Fibroblast of lung (primary cell): ENCODE measurements at regions not wholly inside any gene's neighbourhood (a gene's known extent, or its start where the extent isn't known, plus 50 kb on each side); places are given as distances from the start of the nearest gene placed in this dataset.

ENCODE experiments used
- DNase-seq, 2 donors: peaks; one replicate each; pipeline versions ENCODE4 v3.0.0 to v3.0.0-alpha.2; 2010; ENCODE audit warnings: low read depth in 2 of 2
- H2AFZ ChIP-seq: 2 replicates; pipeline ENCODE4 v1.5.1; 2012; ENCODE audit warnings: low read length, control low read depth, inconsistent platforms
- H3K27ac ChIP-seq: 2 replicates; pipeline ENCODE4 v1.5.1; 2011; ENCODE audit warnings: low read length, control low read depth; ENCODE audit not compliant: insufficient read depth
- H3K27me3 ChIP-seq: 2 replicates; pipeline ENCODE4 v1.5.1; 2011; ENCODE audit warnings: mild to moderate bottlenecking, low read length; ENCODE audit not compliant: control insufficient read depth, insufficient read depth
- H3K36me3 ChIP-seq: 2 replicates; pipeline ENCODE4 v1.5.1; 2011; ENCODE audit warnings: low read length; ENCODE audit not compliant: control insufficient read depth, insufficient read depth
- H3K4me1 ChIP-seq: 2 replicates; pipeline ENCODE4 v1.5.1; 2011; ENCODE audit warnings: low read length; ENCODE audit not compliant: control insufficient read depth, insufficient read depth; ENCODE audit errors: extremely low read depth
- H3K4me2 ChIP-seq: 2 replicates; pipeline ENCODE4 v1.5.1; 2011; ENCODE audit warnings: low read length, control low read depth; ENCODE audit not compliant: insufficient read depth; ENCODE audit errors: extremely low read depth
- H3K4me3 ChIP-seq, 4 experiments: fragments of 200-600 bp in 1 of 4; sonication (generic) in 1 of 4; replicated peaks in 1 of 4; 2 replicates each; pipeline ENCODE4 v1.5.1; 2011 to 2016; ENCODE audit warnings: low read length in 4 of 4, low read depth in 3 of 4, mild to moderate bottlenecking in 3 of 4, control low read depth in 2 of 4, inconsistent platforms in 1 of 4, mixed read lengths in 1 of 4; ENCODE audit not compliant: insufficient read depth in 1 of 4; ENCODE audit errors: control extremely low read depth in 1 of 4
- H3K79me2 ChIP-seq: 2 replicates; pipeline ENCODE4 v1.5.1; 2012; ENCODE audit warnings: mild to moderate bottlenecking, low read length, inconsistent platforms; ENCODE audit not compliant: control insufficient read depth, insufficient read depth
- H3K9ac ChIP-seq: 2 replicates; pipeline ENCODE4 v1.5.1; 2011; ENCODE audit warnings: mild to moderate bottlenecking, low read length, control low read depth; ENCODE audit not compliant: insufficient read depth
- H3K9me3 ChIP-seq: 2 replicates; pipeline ENCODE4 v1.5.1; 2012; ENCODE audit warnings: low read depth, low read length; ENCODE audit not compliant: control insufficient read depth, insufficient read depth
- H4K20me1 ChIP-seq: 2 replicates; pipeline ENCODE4 v1.5.1; 2011; ENCODE audit warnings: low read length; ENCODE audit not compliant: control insufficient read depth, insufficient read depth; ENCODE audit errors: extremely low read depth
- CTCF ChIP-seq, 2 donors: IDR thresholded peaks in 1 of 2; conservative IDR thresholded peaks in 1 of 2; 1 replicate in 1 of 2; 2 replicates in 1 of 2; pipeline ENCODE4 v1.5.1; 2011 to 2012; ENCODE audit warnings: low read length in 2 of 2, control low read depth in 1 of 2, inconsistent platforms in 1 of 2, low read depth in 1 of 2, mild to moderate bottlenecking in 1 of 2
- EZH2 ChIP-seq: IDR thresholded peaks from 2 replicates; pipeline ENCODE4 v1.5.1; 2012; ENCODE audit warnings: low read length, control low read depth, mild to moderate bottlenecking; ENCODE audit errors: missing control alignments

DNA sequence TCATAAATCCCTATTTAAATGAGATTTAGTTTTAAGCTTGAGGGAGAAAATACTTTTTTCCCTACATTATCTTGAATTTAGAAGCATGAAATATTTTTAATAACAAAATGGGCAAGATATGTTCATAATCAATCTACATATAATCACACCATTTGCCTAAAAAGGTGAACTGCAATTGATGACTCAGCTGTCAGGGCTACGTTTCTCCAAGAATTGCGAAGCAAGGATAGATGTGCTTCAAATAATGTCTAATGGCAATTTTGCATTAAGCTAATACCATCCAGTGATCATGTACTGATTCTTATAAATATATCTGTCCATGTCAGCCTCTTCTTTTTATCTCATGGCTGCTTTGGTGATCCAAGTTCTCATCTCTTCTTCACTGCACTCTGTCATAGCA is 404.4 kb downstream of the MAN2A1 start:
- Histone ChIP-seq H3K9ac (no peak overlapping the region), H3K27ac (no peak overlapping the region)

GRCh38 chr5:110094548-110094947 is 404.8 kb downstream of the MAN2A1 start:
- Histone ChIP-seq H3K36me3 (no peaks in the 10 kb centered on the region), H4K20me1 (no peaks in the 10 kb centered on the region), H3K4me1 (no peaks in the 10 kb centered on the region), H3K9ac (no peak overlapping the region), H2AFZ (no peak overlapping the region), H3K27me3 (no peaks in the 10 kb centered on the region), H3K9me3 (no peaks in the 10 kb centered on the region), H3K4me3 (no peak overlapping the region), H3K27ac (no peak overlapping the region), H3K4me2 (no peak overlapping the region), H3K79me2 (no peaks in the 10 kb centered on the region)
- TF ChIP-seq EZH2, result no peak
- TF ChIP-seq CTCF (conservative IDR thresholded peaks at IDR 0.05 in 1 of 2, IDR thresholded peaks at IDR 0.05 in 1 of 2; ENCODE audit: low read depth in 1 of 2, low read length in 2 of 2), result no peak
- DNase-seq, result no peak

More for the DNA sequence above, 404.4 kb downstream of the MAN2A1 start:
- DNase-seq, result no peak
- Histone ChIP-seq H3K79me2 (no peaks in the 10 kb centered on the region), H3K36me3 (no peaks in the 10 kb centered on the region), H3K4me2 (no peak overlapping the region), H4K20me1 (no peaks in the 10 kb centered on the region), H3K9me3 (no peaks in the 10 kb centered on the region), H3K4me3 (no peak overlapping the region), H2AFZ (no peak overlapping the region), H3K27me3 (no peaks in the 10 kb centered on the region), H3K4me1 (no peaks in the 10 kb centered on the region)
- TF ChIP-seq EZH2 (no peak), CTCF (conservative IDR thresholded peaks at IDR 0.05 in 1 of 2, IDR thresholded peaks at IDR 0.05 in 1 of 2; ENCODE audit: low read depth in 1 of 2, low read length in 2 of 2) (no peak)

GRCh38 chr5:110096419-110096818 is 406.7 kb downstream of the MAN2A1 start:
- DNase-seq, result no peak

More at GRCh38 chr5:110096419-110096818, 406.7 kb downstream of the MAN2A1 start:
- Histone ChIP-seq H3K9ac (no peak overlapping the region), H3K4me3 (no peak overlapping the region), H4K20me1 (no peaks in the 10 kb centered on the region), H3K27ac (no peak overlapping the region), H3K79me2 (no peaks in the 10 kb centered on the region), H2AFZ (no peak overlapping the region), H3K4me1 (no peaks in the 10 kb centered on the region), H3K9me3 (no peaks in the 10 kb centered on the region), H3K27me3 (no peaks in the 10 kb centered on the region), H3K4me2 (no peak overlapping the region), H3K36me3 (no peaks in the 10 kb centered on the region)
- TF ChIP-seq CTCF (conservative IDR thresholded peaks at IDR 0.05 in 1 of 2, IDR thresholded peaks at IDR 0.05 in 1 of 2; ENCODE audit: low read depth in 1 of 2, low read length in 2 of 2) (no peak), EZH2 (no peak)
